ENCODE measurements at regions not wholly inside any gene's neighbourhood (a gene's known extent, or its start where the extent isn't known, plus 50 kb on each side); places are given as distances from the start of the nearest gene placed in this dataset.

DNA sequence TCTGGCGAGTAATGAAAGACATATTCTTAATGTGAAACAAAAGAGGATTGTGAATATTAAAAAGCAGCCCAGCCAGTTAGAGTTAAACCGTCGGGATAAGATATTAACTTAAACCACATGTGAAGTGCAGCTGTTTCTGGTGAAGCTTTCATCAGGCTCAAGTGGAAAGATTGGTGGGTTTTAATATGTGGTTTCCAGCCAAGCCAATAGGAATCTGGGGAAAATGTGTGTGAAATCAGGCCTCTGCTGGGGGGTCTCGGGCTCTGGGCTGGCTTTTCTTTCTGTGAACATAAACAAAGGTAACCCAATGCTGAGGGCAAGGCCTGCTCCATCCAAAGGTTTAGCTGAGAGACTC, 279.6 kb downstream of the SLC4A3 start:
- no peaks in the 10 kb centered on the region for H3K27me3 ChIP-seq (ENCODE audit: control insufficient read depth, insufficient read depth, low read length)

DNA sequence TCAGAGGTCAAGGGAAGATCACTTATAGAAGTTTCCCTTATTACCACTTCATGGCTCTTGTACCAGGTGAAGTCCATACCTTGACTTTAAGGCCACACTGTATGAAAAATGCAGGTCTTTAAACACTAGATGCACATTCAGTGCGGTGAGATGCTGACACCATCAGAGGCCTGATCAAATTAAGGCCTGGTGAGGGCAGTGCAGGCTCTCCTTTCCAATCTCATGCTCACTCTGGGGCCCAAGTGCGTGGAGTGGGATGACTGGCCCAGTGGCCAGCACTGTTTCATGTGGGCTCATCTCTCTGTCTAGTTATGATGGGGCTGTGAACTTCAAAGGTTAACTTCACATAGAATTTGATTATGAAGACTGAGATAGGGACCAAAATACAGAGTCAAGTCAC, 281.1 kb downstream of the SLC4A3 start:
- TF ChIP-seq, protein P1, sequence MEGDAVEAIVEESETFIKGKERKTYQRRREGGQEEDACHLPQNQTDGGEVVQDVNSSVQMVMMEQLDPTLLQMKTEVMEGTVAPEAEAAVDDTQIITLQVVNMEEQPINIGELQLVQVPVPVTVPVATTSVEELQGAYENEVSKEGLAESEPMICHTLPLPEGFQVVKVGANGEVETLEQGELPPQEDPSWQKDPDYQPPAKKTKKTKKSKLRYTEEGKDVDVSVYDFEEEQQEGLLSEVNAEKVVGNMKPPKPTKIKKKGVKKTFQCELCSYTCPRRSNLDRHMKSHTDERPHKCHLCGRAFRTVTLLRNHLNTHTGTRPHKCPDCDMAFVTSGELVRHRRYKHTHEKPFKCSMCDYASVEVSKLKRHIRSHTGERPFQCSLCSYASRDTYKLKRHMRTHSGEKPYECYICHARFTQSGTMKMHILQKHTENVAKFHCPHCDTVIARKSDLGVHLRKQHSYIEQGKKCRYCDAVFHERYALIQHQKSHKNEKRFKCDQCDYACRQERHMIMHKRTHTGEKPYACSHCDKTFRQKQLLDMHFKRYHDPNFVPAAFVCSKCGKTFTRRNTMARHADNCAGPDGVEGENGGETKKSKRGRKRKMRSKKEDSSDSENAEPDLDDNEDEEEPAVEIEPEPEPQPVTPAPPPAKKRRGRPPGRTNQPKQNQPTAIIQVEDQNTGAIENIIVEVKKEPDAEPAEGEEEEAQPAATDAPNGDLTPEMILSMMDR (IDR thresholded peaks at IDR 0.05; ENCODE audit: insufficient read depth, low read length, poor library complexity, severe bottlenecking), result no peak
- DNase-seq (ENCODE audit: low read depth), result no peak
- Histone ChIP-seq H3K27me3 (ENCODE audit: control insufficient read depth, insufficient read depth, low read length) (no peaks in the 10 kb centered on the region), H3K36me3 (ENCODE audit: control insufficient read depth, insufficient read depth, low read length) (no peaks in the 10 kb centered on the region), H3K4me3 (ENCODE audit: low read depth, low read length) (no peak overlapping the region)

More for the DNA sequence above, 279.6 kb downstream of the SLC4A3 start:
- Histone ChIP-seq H3K4me3 (ENCODE audit: low read depth, low read length) (no peak overlapping the region), H3K36me3 (ENCODE audit: control insufficient read depth, insufficient read depth, low read length) (no peaks in the 10 kb centered on the region)
- TF ChIP-seq, protein P1 (IDR thresholded peaks at IDR 0.05; ENCODE audit: insufficient read depth, low read length, poor library complexity, severe bottlenecking), result no peak
- no peak for DNase-seq (ENCODE audit: low read depth)

DNA sequence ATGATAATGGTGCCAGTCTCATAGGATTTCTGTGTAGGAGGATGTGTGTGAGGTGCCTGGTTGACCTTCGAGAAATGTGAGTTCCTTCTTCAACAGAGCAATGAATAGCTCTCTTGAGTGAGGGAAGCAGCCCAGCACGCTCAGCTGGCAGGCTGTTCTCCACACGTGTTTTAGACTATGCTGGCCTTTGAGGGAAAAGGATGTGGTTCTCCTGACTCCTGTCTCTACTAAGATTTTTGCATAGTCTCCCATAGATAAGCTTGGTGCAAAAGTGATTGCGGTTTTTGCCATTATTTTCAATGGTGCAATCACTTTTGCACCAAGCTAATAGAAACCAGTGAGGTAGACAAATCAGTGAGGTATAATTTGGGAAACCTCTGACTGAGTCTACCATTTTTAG, 284.1 kb downstream of the SLC4A3 start:
- Histone ChIP-seq H3K36me3 (ENCODE audit: control insufficient read depth, insufficient read depth, low read length) (no peaks in the 10 kb centered on the region), H3K27me3 (ENCODE audit: control insufficient read depth, insufficient read depth, low read length) (no peaks in the 10 kb centered on the region), H3K4me3 (ENCODE audit: low read depth, low read length) (no peak overlapping the region)
- TF ChIP-seq, protein P1 (IDR thresholded peaks at IDR 0.05; ENCODE audit: insufficient read depth, low read length, poor library complexity, severe bottlenecking), result no peak
- DNase-seq (ENCODE audit: low read depth), result no peak

DNA sequence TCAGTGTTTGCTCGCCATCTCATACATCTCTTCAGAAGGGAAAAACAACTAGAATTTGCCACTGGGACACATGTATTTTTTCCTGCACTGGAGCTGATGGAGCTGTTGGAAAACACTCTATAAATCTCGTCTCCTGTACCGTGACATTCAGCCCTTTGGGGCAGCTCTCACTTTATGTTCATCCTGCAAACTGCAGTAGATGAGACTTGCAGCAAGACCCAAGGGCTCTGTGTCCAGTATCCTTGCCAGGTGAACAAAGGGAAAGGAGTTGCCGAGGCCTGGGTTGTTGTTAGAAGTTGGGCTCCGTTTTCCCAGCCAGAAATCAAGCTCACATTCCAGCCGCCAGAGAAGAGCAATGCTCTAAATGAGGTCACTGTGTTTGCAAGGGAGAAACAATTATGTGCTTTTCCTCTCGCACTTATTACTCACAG, 285.1 kb downstream of the SLC4A3 start:
- TF ChIP-seq, protein P1 (IDR thresholded peaks at IDR 0.05; ENCODE audit: insufficient read depth, low read length, poor library complexity, severe bottlenecking), result peak; percentile 50
- peak; percentile 7 for DNase-seq (ENCODE audit: low read depth)
- Histone ChIP-seq H3K4me3 (ENCODE audit: low read depth, low read length) (no peak overlapping the region), H3K27me3 (ENCODE audit: control insufficient read depth, insufficient read depth, low read length) (no peaks in the 10 kb centered on the region), H3K36me3 (ENCODE audit: control insufficient read depth, insufficient read depth, low read length) (no peaks in the 10 kb centered on the region)

DNA sequence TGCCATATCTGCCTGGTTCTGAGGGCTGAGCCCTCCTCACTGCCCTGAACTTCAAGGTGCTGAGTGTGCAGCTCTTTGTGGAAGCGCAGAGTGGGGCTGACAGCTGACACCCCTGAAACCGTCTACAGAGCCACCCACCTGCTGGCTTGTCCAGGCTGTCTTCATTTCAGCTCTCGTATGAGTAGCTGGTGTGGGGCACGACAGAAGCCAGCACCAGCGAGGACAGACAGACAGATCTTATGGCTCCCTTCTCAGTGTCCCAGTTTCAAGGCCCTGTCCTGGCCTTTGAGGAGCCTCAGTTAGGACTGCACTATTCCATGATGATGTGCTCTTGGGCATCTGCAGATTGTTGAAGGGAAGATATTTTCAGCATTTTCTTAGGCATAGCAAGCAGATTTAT, 287.1 kb downstream of the SLC4A3 start:
- no peak for DNase-seq (ENCODE audit: low read depth)
- Histone ChIP-seq H3K27me3 (ENCODE audit: control insufficient read depth, insufficient read depth, low read length) (no peaks in the 10 kb centered on the region), H3K4me3 (ENCODE audit: low read depth, low read length) (no peak overlapping the region), H3K36me3 (ENCODE audit: control insufficient read depth, insufficient read depth, low read length) (no peaks in the 10 kb centered on the region)
- TF ChIP-seq, protein P1 (IDR thresholded peaks at IDR 0.05; ENCODE audit: insufficient read depth, low read length, poor library complexity, severe bottlenecking), result no peak

DNA sequence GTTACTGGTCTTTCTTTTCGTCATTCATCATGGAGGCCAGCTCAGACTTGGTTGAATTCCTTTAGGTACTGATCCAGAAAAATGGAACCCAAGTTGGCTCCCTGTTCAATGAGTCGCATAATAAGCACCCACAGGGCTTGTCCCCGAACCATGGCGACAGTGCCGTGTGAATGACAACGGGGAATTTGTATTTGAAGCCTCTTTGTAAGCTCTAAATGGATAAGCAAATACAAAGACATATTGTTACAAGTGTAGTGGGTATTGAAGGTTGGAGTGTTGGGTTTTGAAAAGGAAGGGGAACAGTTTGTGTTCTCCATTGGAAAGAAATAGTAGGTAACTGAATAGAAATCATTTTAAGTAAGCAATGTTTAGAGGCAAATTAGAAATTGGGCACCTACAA, 288.9 kb downstream of the SLC4A3 start:
- DNase-seq (ENCODE audit: low read depth), result no peak
- no peaks in the 10 kb centered on the region for H3K36me3 ChIP-seq (ENCODE audit: control insufficient read depth, insufficient read depth, low read length)
- no peaks in the 10 kb centered on the region for H3K27me3 ChIP-seq (ENCODE audit: control insufficient read depth, insufficient read depth, low read length)
- H3K4me3 ChIP-seq (ENCODE audit: low read depth, low read length), result no peak overlapping the region
- TF ChIP-seq, protein P1 (IDR thresholded peaks at IDR 0.05; ENCODE audit: insufficient read depth, low read length, poor library complexity, severe bottlenecking), result no peak

Data from kidney epithelial cell (primary cell).